GM12875 (cell line): ENCODE measurements at regions not wholly inside any gene's neighbourhood (a gene's known extent, or its start where the extent isn't known, plus 50 kb on each side); places are given as distances from the start of the nearest gene placed in this dataset.

ENCODE experiments used
- H3K4me3 ChIP-seq: one replicate; pipeline ENCODE4 v1.5.1; 2011; ENCODE audit warnings: low read depth, low read length, control low read depth
- CTCF ChIP-seq: IDR thresholded peaks from 2 replicates; pipeline ENCODE4 v1.5.1; 2011; ENCODE audit warnings: low read depth, mild to moderate bottlenecking, control low read depth, inconsistent platforms, low read length, moderate library complexity, borderline replicate concordance; ENCODE audit not compliant: insufficient read depth

DNA sequence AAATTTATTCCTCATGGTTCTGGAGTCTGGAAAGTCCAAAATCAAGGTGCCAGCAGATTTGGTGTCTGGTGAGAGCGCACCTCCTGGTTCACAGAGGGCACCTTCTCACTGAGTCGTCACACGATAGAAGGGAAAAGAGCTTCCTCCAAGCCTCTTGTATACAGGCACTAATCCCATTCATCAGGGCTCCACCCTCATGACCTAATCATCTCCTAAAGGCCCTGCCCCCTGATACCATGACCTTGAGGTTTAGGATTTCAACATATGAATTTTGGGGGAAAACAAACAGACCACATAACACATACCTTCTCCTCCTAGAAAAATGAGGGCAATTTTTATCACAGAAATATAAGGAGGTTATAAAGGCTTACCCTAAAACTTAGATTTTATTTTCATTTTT lies 88.0 kb upstream of the NFIA start:
- TF ChIP-seq CTCF: no peak
- no peak overlapping the region for H3K4me3 ChIP-seq

DNA sequence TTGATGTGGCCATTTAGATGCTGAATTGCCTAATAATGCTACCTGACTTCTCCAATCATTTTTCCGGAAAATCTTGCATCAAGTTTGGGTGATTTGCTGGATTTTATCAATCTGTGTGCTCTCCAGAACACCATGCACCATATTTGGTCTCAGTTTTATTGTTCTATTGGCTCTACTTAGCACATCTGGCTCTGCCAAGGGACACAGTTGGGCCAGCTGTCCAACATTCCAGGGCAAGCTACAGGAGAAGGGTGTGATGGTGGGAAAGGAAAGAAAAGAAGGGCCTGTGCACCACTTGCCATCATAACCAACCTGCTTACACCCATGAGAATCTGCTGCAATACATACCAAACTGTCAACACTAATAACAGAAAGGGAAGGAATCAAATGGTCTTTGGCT lies 90.2 kb upstream of the NFIA start:
- no peak for TF ChIP-seq CTCF
- no peak overlapping the region for H3K4me3 ChIP-seq

- no peak for TF ChIP-seq CTCF
- no peak overlapping the region for H3K4me3 ChIP-seq
These were observed 91.7 kb upstream of the NFIA start for GRCh38 chr1:60990714-60991090.

DNA sequence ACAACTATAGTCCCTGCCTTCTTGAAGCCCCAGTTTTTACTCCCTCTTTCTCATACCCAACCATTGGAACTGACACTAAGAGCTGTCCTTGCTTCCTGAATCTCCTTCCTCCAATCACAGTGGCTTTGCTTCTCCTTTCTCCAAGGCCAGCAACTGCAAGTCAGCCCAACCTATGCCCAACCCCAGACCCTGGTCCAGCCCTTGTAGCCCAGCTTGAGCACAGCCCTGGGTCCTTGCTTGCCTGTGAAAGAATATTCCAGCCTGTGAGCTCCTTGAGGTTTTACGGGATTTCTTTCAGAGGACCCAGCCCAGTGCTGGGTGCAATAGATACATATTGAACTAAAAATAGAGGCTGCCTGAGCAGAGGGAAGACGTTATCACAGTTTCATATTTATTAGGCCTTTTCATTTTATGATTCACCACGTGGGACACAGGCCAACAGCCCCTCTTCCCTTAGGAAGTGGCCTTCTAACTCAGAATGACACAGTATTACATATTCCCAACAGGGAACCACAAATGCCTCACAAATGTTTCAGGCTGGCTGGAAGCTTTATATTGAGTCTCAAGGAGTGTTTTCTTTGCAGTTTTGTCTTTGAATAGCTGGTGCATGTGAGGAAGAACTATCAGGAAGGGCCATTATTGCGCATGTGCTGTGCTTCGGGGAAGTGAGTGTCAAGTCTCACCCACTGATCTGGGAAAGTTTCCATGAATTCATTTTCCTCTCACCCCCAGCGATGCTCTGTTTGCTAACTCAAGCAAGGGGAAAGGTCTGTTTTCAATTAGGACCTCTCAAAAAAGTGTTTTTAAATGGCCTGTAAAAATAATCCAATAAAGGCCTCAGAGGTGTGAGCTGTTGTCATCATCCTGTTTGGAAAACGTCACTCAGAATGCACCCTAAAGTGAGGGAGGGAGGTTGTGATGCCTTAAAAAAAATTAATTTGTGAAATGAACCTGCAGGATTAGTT lies 92.3 kb upstream of the NFIA start:
- H3K4me3 ChIP-seq: no peak overlapping the region
- no peak for TF ChIP-seq CTCF

DNA sequence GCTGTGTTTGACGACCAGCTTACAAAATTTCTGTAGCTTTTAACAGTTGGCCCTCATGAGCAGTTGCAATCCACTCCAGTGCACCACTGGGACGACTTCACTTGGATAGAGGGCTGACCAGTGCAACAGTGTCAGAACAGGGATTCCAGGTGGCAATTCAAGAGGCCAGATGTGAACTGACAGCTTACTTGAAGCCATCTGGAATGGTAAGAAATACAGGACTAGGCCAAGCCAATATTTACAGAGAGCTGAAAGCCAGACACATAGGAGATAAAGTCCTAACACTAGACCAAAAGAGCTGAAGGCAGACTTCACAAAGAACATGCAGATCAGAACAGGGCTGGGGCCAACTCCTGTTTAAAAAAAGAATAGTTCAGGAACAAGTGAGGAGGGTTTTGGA lies 93.5 kb upstream of the NFIA start:
- no peak overlapping the region for H3K4me3 ChIP-seq
- TF ChIP-seq CTCF: no peak

DNA sequence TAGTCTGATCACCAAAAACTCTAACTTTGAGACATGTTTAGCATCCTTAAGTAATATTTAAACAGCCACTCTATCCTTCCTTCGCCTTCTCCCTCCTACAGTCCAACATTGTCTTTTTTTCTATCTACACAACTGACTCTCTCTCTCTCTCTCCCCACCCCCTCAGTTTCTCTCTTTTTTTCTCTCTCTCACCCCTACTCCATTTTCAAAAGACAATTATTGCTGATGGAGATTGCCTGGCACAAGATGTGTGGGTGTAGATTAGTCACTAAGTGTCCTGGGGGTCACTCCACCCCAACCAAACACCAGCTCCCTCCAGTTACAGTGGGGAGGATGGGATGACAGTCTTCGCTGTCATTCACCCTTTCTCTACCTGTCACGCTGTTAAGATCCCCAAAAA lies 94.5 kb upstream of the NFIA start:
- TF ChIP-seq CTCF: no peak
- H3K4me3 ChIP-seq: no peak overlapping the region
